ENCODE measurements at regions not wholly inside any gene's neighbourhood (a gene's known extent, or its start where the extent isn't known, plus 50 kb on each side); places are given as distances from the start of the nearest gene placed in this dataset.
A peak's percentile ranks its signal among the peaks of the same experiment; 100 is the strongest.

DNA sequence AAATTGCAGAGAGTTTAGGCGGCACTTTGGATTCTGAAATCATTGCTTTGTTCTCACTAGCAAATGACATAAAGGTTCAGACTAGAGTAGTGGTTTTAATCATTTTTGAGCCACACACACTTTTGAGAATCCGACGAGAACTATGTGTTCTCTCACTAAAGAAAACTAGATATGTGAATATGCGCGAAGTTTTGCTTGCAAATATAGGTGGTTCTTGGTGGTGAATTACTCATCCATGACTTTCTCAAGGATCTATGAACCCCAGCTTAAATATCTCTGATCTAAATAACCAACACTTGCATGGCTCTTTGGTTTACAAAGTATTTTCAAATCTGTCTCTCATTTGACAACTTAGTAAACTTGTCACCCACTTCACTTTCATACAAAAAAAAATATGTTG lies 54.8 kb downstream of the NOG start:
- no peak for DNase-seq (ENCODE audit: low spot score)

GRCh38 chr17:56648806-56649205 lies 55.3 kb downstream of the NOG start:
- no peak for DNase-seq (ENCODE audit: low spot score)

DNA sequence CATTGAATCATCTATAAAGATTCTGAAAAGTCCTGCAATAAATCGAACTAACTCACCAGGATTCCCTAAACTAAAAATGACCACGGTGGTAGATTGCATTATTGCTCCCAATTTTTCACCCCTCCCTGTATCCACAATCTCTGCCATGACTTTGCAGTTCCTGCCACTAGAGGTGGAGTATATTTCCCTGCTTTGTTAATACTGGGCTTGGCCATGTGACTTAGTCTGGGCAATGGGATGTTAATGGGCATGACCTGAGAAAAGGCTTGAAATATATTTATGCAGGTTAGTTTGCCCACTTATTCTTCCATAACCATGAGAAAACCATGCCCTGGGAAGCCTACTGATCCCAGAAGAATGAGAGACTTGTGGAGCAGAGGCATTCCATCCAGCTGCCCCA lies 59.1 kb downstream of the NOG start:
- DNase-seq (ENCODE audit: low spot score) = no peak

GRCh38 chr17:56653877-56654276 lies 60.4 kb downstream of the NOG start:
- peak; percentile 56 for DNase-seq (ENCODE audit: low spot score)

DNA sequence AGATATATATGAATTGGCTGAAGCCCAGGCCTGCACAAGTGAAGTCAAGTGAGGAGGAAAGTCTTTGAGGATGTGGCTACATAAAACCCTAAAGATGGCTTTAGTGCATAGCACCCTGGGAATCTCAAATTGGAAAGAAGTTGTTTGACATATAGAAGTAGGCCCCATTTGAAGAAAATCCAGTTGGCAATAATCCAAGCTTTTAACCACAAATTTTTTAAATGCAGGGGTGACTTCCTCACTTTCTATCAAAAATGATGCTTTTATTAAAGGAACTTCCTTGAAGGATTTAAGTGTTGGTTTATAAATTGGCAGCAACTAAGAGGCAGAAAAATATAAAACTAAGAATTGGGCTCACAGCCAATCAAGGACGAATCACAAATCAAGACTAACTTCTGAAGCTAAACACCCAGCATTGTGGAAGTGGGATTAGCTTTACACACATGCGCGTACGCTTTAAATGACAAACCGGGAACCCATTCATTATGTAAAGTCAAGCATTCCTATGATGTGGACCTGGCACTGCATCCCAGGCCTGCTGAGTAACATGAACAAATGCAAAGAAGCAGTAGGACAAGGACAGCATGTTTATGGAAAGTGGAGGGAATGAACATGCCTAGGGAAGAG lies 63.3 kb downstream of the NOG start:
- no peak for DNase-seq (ENCODE audit: low spot score)

GRCh38 chr17:56658648-56659047 lies 65.1 kb downstream of the NOG start:
- DNase-seq (ENCODE audit: low spot score) = no peak

DNA sequence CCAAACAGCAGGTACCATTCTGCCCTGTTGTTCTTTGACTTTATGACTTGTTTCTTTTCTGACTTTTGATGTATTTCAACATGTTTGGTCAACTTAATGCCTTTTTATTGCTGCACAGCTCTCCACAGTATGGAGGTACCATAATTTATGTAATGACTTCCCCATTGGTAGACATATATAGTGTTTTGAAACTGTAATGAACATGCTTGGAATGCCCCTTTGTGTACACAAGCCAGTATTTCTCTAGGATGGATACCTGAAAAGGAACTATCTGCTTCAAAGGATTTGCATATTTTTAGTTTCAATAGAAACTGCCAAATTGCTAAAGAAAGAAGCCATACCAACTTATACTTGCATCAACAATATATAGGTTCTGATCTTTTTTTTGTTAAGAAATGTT lies 66.1 kb downstream of the NOG start:
- DNase-seq (ENCODE audit: low spot score) = no peak

- no peak for DNase-seq (ENCODE audit: low spot score)
Observed at GRCh38 chr17:56661906-56662305, 68.4 kb downstream of the NOG start.

DNA sequence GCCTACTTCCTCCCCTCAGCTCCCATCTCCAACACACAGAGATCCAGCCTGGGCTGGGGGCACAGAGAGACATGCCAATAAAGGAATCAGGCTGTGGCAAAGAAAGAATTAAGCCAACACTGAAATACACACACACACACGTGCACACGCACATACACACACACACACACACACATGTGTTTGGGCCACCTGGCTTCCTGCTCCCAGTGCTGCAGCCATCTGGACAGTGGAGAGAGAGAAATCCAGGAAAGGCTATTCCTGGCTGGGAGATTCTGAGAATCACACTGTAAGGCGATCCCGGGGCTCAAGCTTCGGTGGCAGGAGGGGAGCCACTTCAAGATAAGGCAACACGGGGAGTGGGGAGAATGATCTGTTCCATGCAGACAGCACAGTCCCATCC lies 72.4 kb downstream of the NOG start:
- no peak for DNase-seq (ENCODE audit: low spot score)

DNA sequence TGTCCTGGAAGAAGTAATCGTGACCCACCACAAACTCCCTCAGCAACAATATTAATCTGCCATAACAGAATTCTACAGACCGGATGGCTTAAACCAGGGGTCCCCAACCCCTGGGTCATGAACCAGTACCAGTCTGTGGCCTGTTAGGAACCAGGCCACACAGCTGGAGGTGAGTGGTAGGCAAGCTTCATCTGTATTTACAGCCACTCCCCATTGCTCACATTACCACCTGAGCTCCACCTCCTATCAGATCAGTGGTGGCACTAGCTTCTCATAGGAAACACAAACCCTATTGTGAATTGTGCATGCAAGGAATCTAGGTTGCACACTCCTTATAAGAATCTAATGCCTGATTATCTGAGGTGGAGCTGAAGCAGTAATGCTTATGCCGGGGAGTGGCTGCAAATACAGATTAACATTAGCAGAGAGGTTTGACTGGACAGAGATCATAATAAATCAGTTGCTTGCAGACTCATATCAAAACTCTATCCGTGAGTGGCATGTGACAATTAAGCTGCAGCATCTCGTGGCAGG lies 74.5 kb downstream of the NOG start:
- DNase-seq (ENCODE audit: low spot score) = no peak

- DNase-seq (ENCODE audit: low spot score) = no peak
Observed at GRCh38 chr17:56672195-56672594, 78.7 kb downstream of the NOG start.

GRCh38 chr17:56674401-56674925 lies 81.0 kb downstream of the NOG start:
- no peak for DNase-seq (ENCODE audit: low spot score)

DNA sequence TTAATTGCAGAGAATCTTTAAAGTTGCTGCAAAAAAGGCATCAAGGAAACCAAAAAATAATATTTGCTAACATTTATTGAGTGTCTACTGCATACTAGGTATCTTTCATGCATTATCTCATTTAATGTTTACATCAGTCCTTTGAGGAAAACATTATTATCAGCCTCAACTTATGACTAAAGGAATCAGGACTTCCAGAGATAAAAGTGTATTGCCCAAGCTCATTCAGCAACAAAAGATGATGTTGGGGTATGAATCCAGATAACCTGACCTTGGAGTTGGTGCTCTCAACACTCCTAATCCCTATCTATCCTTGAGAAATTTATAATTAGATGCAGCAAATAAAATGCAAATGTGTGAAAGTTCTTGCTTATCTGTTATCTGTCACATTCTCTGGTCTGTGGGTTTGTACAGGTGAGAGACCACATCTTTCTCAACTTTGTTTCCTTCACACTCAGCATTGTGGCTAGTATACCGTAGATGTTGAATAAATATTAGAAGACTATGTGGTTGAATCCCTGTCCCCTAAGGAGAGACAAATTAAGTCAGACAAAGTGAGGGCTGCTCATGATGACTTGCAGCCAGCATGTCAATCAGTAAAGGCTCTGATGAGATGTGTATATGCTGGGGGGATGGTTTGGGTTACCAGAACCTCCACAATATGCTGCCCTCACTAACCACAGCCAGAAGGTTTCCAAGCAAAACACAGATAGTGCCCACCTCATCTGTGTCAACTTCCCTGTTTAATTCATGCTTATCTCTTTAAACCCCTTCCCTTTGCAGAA lies 82.6 kb downstream of the NOG start:
- DNase-seq (ENCODE audit: low spot score) = no peak

GRCh38 chr17:56676810-56677209 lies 83.3 kb downstream of the NOG start:
- DNase-seq (ENCODE audit: low spot score) = no peak

DNA sequence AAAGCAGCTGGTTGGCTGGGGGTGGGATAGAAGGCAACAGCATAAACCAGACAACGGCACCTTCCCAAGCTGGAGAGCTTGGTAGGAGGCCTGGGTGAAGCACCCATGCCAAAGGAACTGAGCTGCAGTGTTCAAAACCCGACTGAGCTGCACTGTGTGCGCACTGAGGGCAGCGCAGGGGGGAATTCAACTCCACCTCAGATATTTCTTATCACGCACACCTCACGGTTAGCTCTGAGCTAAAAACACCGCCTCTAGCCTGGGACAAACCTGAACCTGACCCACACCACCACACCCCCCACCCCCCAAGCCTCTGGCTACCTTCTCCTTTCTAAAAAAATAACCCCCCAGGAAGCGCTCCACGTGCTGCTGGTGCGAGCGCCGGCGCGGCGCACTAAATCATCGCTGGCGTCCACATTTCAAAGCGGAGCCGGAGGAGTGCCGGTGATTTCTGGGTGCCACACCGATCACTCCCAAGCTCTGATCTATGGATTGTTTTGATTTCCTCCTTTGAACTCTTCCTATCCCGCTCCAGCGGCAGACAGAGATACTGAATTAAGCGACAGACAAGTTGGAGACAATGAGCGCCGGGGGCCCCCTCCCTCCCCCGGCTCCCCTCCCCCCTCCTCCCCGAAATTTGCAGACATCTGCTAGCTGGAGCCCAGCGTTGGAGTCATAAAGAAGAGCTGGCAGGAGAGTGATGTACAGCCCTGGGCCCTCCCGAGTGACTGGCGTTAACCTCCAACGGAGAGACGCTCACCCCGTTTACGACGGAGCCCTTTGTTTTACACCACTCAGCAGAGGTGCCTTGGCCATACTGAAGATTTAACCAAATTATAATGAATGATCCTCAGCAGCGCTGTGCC lies 85.0 kb downstream of the NOG start:
- DNase-seq (ENCODE audit: low spot score) = no peak

DNA sequence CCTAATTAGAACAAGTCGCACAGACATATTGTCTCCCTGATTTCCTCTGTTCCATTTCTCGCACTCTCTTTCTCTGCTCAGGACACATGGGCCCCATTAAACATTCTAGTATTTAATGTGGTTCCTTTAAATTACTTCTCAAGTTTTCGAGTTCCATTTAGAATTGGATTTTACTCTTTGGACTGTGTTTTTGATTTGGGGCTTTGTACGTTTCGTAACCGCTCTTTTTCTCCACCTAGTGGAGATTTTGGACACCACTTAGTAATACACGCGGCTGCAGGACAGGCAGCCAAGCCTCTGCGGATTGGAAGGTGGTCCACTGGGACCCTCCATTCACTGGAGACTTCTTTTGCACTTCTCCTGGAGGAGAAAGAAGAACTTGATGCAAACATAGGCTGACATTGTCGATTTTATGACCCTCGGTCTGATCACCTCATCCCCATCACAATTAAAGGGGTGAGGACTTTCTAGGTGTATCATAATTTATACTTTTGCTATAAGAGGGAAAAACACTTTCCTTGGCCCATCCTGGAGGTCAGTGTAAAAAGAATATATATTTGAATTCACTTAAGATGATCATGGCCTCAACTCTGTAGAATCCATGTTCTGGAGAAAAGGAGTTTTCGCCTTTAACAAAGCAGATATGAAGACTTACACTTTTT lies 85.7 kb downstream of the NOG start:
- peak; percentile 13 for DNase-seq (ENCODE audit: low spot score)

- no peak for DNase-seq (ENCODE audit: low spot score)
Observed at GRCh38 chr17:56679777-56680422, 86.4 kb downstream of the NOG start.

DNA sequence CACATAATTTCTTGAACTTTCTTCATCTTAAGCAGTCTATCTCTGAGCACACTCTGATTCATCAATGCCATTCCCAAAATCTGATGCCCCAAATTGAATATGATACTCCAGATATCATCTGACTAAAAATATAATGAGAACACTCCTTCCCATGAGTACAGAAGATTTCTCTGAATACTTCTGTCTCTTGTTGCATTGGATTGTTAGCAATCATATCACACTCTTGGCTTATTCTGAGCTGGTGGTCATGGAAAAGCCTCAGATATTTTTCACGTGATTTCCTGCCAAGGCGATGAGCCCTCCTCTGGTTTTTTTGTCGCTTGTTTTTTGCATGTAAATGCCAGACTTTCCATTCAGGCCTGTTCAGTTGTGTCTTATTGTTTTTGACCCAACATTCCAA lies 87.2 kb downstream of the NOG start:
- DNase-seq (ENCODE audit: low spot score) = no peak

GRCh38 chr17:56681561-56682266 lies 88.2 kb downstream of the NOG start:
- DNase-seq (ENCODE audit: low spot score) = peak; percentile 2

DNA sequence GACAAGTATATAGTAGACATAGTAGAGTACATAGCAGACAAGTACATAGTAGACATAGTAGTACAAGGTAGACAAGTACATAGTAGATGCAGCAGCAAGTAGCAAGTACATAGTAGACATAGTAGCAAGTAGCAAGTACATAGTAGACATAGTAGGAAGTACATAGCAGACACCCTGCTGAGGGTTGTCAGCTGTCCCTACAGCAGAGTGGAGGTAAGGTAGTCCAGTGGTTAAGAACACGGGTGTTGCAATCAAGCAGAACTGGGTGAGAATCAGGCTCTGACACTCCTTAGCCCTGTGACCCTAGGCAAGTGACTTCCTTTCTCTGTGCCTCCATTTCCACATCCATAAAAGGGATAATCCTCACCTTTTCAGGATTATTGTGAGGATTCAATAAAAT lies 94.7 kb downstream of the NOG start:
- no peak for DNase-seq (ENCODE audit: low spot score)

Data from CD4-positive, alpha-beta T cell treated with Interleukin-15 for 4 hours (primary cell).